Medulla oblongata (tissue), 1 donor: ENCODE measurements at regions not wholly inside any gene's neighbourhood (a gene's known extent, or its start where the extent isn't known, plus 50 kb on each side); places are given as distances from the start of the nearest gene placed in this dataset.

Experiments
- DNase-seq: peaks from one replicate; pipeline ENCODE4 v3.0.0-alpha.2; 2015; ENCODE audit errors: extremely low spot score

- DNase-seq: no peak
Observed at GRCh38 chr5:2335733-2336515, 415.6 kb downstream of the IRX2 start.

GRCh38 chr5:2335125-2335732, 416.2 kb downstream of the IRX2 start:
- no peak for DNase-seq

DNA sequence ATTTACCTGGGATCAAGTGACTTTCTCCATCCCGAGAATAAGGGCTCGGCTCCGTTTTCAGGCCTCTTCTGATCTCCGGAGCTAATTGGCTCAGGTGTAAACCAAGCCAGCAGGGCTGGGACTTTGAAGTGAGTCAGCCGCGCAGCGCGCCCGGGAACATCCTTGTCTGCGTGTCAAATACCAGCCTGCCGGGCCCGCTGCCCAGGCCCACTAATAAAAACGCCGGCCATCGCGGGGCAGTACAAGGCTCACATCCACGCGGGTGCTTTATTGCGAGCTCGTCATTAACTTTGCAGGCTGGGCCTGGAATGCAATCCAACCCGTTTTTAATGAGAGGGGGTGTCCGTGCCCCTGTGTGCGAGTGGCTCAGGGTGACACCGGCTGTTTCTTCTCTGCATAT, 416.8 kb downstream of the IRX2 start:
- DNase-seq: no peak

GRCh38 chr5:2333291-2333690, 418.2 kb downstream of the IRX2 start:
- no peak for DNase-seq

DNA sequence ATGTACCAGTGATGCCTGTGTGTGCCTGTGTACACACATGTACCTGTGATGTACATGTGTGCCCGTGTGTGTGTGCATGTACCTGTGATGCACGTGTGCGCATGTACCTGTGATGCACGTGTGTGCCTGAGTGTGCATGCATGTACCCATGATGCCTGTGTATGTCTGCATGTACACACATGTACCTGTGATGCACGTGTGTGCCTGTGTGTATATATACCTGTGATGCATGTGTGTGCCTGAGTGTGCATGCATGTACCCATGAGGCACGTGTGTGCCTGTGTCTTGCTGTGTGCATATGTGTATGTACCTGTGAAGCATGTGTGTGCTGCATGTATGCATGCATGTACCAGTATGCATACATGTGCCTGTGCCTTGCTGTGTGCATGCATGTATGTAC, 419.0 kb downstream of the IRX2 start:
- DNase-seq: no peak

- no peak for DNase-seq
Observed at GRCh38 chr5:2330325-2331130, 420.9 kb downstream of the IRX2 start.

- no peak for DNase-seq
Observed at GRCh38 chr5:2329741-2330140, 421.7 kb downstream of the IRX2 start.

- no peak for DNase-seq
Observed at GRCh38 chr5:2326601-2327000, 424.9 kb downstream of the IRX2 start.

DNA sequence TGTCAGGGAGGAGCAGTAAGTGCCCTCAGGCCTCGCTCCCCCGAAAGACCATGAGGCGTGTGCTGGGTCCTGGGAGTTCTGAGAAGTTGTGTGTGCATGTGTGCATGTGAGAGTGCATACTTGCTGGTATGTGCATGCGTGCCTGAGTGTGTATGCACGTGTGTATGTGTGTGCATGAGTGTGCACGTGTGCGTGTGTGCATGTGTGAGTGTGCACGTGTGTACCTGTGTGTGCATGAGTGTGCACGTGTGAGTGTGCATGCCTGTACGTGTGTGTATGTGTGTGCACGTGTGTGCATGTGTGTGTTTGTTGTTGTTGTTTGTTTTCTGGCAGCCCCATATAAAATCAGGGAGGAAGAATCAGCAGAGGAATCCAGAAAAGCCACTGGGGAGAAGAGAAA, 426.7 kb downstream of the IRX2 start:
- no peak for DNase-seq

GRCh38 chr5:2320611-2321010, 430.9 kb downstream of the IRX2 start:
- DNase-seq: no peak

GRCh38 chr5:2317540-2317939, 433.9 kb downstream of the IRX2 start:
- no peak for DNase-seq

DNA sequence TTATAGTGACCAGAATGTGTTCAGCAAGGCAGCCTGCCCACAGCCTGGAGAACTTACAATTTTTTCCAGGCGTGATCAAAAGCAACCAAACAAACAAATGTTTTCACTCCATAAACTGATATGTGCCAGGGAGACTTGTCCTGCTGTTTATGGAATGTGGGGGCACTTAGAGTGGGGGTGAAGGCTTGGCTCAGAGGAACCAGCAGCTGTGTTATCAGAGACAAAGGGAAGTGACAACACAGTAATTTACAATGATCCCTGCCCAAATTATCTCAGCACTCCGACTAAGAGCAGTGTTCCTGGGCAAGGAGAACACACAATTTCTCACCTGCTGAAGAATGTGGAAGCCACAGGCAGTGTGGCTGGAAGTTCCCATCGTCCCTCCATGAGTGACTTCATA, 429.1 kb upstream of the IRX4 start:
- no peak for DNase-seq

GRCh38 chr5:2310946-2311345, 428.2 kb upstream of the IRX4 start:
- no peak for DNase-seq

DNA sequence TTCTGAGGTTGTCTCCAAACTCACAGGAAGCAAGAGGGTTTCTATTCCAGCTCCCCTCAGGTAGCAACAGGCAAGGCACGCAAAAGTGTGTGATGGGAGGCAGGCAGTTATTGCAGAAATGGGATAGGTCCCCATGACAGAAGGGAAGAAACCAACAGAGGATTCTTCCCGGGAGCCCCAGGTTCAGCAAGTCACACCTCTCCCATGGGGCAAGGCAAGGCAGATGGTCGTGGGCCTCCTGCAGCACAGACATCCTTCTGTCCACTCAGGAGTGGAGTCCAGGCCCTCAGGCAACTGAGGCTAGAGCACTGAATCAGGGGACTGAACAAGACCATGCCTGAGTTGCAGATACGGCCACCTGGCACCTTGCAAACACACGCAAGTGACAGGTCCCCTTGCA, 424.9 kb upstream of the IRX4 start:
- no peak for DNase-seq

DNA sequence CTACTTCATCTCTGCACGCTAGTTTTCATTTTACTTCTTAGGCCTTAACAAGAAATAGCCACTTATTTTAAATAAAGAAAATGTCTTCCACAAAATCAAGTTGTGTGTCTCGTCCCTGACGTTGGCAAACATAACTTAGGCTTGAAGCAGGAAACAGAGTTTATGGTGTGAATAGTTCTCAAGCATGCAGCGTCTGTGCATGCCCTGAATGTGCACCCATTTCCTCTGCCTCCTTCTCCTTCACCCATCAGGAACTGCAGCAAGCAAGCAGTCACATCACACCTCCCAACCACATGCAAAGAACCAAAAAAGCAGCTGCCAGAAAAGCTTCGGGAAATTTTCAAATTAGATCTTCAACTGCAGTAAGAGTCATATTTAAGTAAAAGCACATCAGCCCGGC, 424.0 kb upstream of the IRX4 start:
- DNase-seq: no peak

DNA sequence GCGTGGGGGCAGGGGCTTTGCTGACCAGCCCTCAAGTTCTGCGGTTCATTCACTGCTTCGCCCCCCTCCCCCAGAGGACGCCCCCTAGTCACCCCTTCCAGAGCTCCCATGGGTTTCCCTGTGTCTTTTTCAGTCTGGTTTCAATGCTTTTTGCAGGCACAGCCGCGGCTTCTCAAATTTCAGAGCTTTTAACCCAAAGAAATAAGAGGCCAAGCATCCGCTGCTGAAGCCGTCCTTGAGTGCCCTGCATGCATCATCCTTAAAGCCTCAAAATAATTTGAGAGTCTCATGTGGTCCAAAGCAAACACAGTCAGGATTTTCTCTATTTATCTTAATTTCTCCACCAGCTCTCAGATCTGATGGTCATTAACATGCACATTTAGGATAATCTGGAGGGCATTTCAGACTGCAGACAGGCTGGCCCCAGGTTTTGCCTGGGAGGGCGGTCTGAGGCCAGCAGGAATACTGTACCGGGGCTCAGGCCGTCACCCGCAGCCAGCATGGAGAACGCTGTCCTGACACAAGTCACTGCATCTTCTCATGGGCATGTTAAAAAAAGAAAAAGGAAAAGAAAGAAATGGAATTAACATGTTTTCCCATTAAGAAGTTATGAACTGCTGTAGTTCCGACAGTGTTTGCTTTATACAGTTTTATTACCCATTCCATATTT, 420.8 kb upstream of the IRX4 start:
- no peak for DNase-seq

DNA sequence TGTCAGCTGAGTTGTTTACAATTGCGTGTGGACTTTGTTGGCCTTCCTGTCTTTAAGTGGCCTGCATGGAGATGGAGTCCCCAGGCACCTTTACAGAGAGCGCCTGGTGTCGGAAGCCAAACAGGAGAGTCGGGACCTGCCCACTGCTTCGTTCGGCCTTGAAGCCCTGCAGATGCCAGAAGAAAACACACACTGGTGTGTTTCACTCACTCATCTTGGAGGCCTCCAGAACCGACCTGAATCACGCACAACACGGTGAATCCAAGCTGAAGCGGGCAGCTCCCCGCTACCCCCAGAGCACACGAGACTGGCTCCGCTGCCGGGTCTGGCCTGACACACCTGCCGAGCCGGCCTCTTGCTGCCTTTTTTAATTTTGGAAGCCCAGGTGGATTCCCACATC, 419.4 kb upstream of the IRX4 start:
- no peak for DNase-seq

DNA sequence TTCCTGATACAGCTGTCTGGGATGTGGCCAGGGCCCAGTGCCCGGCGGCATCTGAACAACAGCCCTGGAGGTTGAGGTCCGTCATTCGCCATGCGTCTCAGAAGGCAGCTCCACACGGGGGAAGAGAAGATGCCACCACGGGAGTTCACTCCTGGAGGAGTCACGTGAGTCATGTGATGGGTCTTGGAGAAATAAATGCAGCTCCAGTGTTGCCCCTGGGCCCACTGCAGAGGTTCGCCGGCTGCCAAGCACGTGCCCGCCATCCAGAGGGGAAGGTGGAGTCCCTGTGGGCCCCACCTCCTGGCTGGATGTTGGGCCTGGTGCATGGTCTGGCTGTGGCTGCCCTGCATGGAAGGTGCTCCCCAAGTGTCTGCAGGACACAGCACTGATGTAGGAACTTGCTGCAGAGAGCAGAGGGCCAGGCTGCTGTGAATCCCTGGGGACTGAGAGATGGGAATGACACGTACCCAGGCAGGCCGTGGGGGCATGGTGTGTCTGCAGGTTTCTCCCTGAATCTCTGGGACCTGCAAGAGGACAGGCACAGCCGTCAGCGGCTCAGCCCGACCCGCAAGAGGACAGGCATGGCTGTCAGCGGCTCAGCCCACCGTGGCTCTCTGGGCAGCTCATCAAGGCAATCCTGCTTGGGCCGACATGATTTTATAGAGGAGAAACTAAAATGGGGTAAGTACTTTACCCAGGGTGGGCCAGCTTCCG, 418.3 kb upstream of the IRX4 start:
- no peak for DNase-seq

DNA sequence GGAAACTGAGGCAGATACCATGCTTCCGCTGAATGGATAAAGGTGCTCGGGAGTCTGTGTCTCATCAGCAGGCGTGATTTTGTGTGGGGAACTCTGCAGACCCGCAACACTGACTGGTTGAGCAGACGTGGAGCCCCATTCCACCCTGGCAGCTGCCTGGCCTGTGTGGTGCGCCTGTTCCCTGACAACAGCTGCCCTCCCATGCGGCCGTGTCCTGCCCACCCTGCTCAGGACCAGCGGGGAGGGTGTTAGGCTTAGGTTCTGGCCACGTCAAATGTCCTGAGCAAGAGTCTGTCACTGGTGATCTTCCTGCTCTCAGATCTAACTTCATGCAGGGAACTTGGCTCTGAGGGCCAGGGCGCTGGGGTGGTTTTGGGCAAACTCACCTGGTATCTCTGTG, 417.7 kb upstream of the IRX4 start:
- no peak for DNase-seq

DNA sequence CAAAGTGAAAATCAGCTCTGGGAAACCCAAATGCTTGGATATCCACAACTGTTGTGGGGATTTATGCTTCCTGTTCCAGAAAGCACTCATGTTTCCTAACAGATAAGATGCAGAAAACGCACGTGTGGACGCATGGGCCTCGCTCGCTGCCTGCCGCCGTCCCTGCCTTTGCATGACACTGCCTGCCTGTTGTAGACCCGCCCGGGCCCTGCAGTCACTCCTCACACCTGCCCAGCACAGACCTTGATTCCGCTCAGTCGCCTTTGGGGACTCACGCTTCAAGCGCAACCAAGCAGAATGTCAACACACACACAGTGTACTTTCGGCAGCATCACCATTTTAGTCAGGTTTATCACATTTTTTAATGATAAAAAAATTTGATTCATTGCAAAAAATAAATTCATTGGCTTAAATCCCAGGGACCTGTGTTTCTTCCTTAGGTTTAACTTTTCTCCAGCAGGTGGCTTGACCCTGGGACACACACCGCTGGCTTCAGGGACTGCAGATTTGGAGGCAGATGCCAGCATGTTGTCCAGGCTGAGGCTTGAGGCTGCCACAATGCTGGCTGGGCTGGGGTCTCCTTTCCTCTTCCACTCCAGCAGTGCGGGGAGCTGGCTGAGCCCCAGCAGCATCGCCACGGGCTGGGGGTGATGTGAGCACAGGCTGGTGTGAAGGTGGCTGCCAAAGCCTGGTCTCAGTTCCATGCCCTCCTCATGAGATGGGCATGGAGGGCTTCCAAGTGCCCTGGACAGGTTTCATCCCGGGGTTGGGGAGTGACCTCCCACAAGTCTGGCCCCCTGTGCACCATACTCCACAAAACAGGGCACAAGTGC, 416.9 kb upstream of the IRX4 start:
- no peak for DNase-seq

DNA sequence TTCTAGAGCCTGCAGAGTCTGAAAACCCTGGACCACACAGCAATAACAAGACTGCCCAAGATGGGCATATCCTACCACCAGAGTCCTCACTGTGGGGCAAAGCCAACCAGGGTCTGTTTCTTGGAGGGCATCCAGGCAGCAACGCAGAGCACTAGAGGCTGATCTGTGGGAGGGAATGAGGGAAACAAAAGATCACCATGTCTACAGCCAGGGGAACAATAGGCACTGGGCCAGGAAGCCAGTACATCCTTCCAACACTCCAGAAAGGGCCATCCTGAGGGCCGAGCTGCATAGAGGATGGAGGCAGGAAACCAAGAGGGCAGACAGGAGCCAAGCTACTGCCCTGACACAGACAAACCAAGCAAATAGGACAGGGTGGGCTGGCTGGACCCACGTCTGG, 416.1 kb upstream of the IRX4 start:
- no peak for DNase-seq
